Ishikawa (cell line): ENCODE measurements at regions not wholly inside any gene's neighbourhood (a gene's known extent, or its start where the extent isn't known, plus 50 kb on each side); places are given as distances from the start of the nearest gene placed in this dataset.

Experiments
- CEBPB ChIP-seq: IDR thresholded peaks from 2 replicates; pipeline ENCODE4 v1.6.1; 2012
- CREB1 ChIP-seq: IDR thresholded peaks from 2 replicates; pipeline ENCODE4 v1.6.1; 2012; ENCODE audit warnings: low read depth
- EGR1 ChIP-seq: IDR thresholded peaks from 2 replicates; pipeline ENCODE4 v1.6.1; 2012
- EP300 ChIP-seq: IDR thresholded peaks from 2 replicates; pipeline ENCODE4 v1.6.1; 2012; ENCODE audit warnings: borderline replicate concordance
- FOXM1 ChIP-seq: IDR thresholded peaks from 2 replicates; pipeline ENCODE4 v1.6.1; 2012; ENCODE audit warnings: low read depth, borderline replicate concordance
- NFIC ChIP-seq: IDR thresholded peaks from 2 replicates; pipeline ENCODE4 v1.6.1; 2012
- RAD21 ChIP-seq: IDR thresholded peaks from 2 replicates; pipeline ENCODE4 v1.6.1; 2012; ENCODE audit warnings: low read depth
- TAF1 ChIP-seq: IDR thresholded peaks from 2 replicates; pipeline ENCODE4 v1.6.1; 2012; ENCODE audit warnings: low read depth, mild to moderate bottlenecking
- TCF12 ChIP-seq: IDR thresholded peaks from 2 replicates; pipeline ENCODE4 v1.6.1; 2012; ENCODE audit warnings: low read depth
- TEAD4 ChIP-seq: IDR thresholded peaks from 2 replicates; pipeline ENCODE4 v1.6.1; 2012
- YY1 ChIP-seq: IDR thresholded peaks from 2 replicates; pipeline ENCODE4 v1.6.1; 2012; ENCODE audit warnings: low read depth
- ZBTB7A ChIP-seq: IDR thresholded peaks from 2 replicates; pipeline ENCODE4 v1.6.1; 2012; ENCODE audit warnings: low read depth
- TF ChIP-seq, protein P1 (sequence below): IDR thresholded peaks from 2 replicates; pipeline ENCODE4 v1.6.1; 2012; ENCODE audit warnings: low read depth, mild to moderate bottlenecking
- TF ChIP-seq, protein P2 (sequence below): IDR thresholded peaks from 2 replicates; pipeline ENCODE4 v1.6.1; 2012
- TF ChIP-seq, protein P3 (sequence below): IDR thresholded peaks from 2 replicates; pipeline ENCODE4 v1.6.1; 2012

DNA sequence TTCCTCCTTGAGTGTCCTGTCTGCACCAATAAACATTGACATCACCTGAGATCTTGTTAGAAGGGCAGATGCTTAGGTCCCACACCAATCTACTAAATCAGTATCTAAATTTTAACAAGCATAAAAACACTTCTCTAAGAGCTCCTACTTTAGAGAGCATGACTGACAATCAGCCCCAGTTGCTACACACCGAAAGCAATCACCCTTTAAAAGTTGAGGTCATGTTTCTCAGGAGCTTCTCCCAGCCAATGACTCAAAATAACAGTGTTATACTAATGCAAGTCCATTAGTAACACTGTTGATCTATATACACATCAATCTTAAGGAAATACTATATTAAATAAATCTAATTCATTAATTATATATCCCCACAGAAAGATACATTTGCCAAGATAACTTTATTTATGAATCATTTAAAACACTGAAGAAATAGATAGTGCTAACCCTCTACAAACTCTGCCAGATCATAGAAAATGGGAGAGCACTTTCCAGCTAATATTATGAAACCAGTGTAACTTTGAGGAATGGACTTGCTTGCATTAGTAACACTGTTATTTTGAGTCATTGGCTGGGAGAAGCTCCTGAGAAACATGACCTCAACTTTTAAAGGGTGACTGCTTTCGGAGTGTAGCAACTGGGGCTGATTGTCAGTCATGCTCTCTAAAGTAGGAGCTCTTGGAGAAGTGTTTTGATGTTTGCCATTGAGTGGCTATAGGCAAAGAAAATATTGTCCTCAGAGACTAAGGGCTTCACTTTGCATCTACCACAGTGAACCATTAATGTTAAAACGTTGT, 109.8 kb upstream of the HDX start:
- TF ChIP-seq FOXM1 (no peak), NFIC (no peak), TEAD4 (no peak), TCF12 (no peak), CREB1 (no peak)
- TF ChIP-seq, protein P1, sequence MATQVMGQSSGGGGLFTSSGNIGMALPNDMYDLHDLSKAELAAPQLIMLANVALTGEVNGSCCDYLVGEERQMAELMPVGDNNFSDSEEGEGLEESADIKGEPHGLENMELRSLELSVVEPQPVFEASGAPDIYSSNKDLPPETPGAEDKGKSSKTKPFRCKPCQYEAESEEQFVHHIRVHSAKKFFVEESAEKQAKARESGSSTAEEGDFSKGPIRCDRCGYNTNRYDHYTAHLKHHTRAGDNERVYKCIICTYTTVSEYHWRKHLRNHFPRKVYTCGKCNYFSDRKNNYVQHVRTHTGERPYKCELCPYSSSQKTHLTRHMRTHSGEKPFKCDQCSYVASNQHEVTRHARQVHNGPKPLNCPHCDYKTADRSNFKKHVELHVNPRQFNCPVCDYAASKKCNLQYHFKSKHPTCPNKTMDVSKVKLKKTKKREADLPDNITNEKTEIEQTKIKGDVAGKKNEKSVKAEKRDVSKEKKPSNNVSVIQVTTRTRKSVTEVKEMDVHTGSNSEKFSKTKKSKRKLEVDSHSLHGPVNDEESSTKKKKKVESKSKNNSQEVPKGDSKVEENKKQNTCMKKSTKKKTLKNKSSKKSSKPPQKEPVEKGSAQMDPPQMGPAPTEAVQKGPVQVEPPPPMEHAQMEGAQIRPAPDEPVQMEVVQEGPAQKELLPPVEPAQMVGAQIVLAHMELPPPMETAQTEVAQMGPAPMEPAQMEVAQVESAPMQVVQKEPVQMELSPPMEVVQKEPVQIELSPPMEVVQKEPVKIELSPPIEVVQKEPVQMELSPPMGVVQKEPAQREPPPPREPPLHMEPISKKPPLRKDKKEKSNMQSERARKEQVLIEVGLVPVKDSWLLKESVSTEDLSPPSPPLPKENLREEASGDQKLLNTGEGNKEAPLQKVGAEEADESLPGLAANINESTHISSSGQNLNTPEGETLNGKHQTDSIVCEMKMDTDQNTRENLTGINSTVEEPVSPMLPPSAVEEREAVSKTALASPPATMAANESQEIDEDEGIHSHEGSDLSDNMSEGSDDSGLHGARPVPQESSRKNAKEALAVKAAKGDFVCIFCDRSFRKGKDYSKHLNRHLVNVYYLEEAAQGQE = no peak
- TF ChIP-seq, protein P2, sequence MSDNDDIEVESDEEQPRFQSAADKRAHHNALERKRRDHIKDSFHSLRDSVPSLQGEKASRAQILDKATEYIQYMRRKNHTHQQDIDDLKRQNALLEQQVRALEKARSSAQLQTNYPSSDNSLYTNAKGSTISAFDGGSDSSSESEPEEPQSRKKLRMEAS = no peak

DNA sequence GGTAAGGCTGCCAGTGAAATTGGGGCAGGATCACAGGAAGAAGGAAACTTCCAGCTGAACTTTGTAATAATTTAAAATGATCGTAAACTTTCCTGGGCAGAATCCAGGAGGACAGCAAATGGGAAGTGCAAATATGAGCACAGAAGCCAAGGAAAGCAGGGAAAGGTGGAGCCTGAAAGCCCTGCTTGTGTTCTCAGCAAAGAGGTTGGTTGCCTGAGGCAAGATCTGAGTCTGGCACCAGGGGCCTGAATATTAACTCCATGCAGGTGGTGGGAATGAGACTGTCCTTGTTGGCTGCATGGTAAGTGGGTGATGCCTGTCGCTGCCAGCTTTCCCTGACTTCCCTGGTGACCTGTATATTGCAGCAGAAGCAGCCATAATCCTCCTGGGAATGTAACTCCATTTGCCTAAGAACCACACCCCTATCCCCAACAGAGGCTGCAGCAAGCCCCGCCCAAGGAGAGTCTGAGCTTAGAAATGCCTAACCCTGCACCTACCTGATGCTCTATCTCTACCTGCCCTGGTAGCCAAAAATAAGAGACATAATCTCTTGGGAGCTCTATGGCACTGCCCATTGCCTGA, 132.0 kb upstream of the HDX start:
- TF ChIP-seq EGR1 = no peak
- TF ChIP-seq TCF12 = no peak
- no peak for TF ChIP-seq TEAD4
- TF ChIP-seq EP300 = no peak
- TF ChIP-seq TAF1 = no peak
- no peak for TF ChIP-seq CREB1
- TF ChIP-seq, protein P3, sequence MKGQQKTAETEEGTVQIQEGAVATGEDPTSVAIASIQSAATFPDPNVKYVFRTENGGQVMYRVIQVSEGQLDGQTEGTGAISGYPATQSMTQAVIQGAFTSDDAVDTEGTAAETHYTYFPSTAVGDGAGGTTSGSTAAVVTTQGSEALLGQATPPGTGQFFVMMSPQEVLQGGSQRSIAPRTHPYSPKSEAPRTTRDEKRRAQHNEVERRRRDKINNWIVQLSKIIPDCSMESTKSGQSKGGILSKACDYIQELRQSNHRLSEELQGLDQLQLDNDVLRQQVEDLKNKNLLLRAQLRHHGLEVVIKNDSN = no peak
- TF ChIP-seq NFIC = no peak
- TF ChIP-seq RAD21 = no peak
- no peak for TF ChIP-seq YY1
- TF ChIP-seq, protein P2 = no peak
- no peak for TF ChIP-seq CEBPB
- TF ChIP-seq FOXM1 = no peak
- TF ChIP-seq, protein P1 = no peak

DNA sequence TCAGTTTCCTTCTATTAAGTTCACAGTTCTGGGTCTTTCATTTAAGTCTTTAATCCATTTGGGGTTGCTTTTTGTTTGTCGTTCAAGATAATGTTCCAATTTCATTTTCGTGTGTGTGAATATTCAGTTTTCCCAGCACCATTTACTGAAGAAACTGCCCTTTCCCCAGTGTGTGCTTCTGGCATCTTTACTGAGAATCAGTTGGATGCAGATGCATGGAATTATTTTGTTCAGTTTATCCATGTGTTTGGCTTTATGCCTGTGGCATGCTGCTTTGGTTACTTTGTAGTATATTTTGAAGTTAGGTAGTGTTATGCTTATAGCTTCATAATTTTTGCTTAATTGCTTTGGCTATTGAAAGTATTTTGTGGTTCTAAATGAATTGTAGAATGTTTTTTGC, 163.8 kb upstream of the HDX start:
- TF ChIP-seq, protein P1 = no peak
- TF ChIP-seq FOXM1 = no peak
- no peak for TF ChIP-seq TEAD4
- TF ChIP-seq, protein P2 = no peak
- TF ChIP-seq EGR1 = no peak
- TF ChIP-seq NFIC = no peak
- no peak for TF ChIP-seq CREB1
- TF ChIP-seq TCF12 = no peak
- TF ChIP-seq YY1 = no peak
- no peak for TF ChIP-seq CEBPB
- TF ChIP-seq ZBTB7A = no peak
- TF ChIP-seq, protein P3 = no peak
- no peak for TF ChIP-seq RAD21

DNA sequence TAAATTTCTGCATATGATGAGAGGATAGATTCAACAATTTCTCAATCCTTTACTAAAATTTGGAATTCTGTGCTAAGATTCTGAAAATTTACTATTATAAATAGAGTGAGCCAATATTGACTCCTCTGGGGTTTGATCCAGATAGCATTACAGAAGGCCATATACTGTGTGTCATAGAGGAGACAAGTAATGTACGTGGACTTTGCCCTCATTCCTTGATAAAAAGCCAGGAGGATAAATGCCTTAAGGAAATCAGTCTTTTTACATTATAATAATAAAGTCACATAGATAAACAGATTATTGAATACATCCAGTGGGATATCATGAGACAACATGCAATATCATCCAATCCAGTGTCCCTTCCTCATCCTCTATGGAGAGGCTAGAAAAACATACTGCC, 188.0 kb upstream of the HDX start:
- TF ChIP-seq ZBTB7A = no peak
- no peak for TF ChIP-seq EGR1
- no peak for TF ChIP-seq FOXM1
- no peak for TF ChIP-seq TAF1
- TF ChIP-seq CEBPB = no peak
- TF ChIP-seq NFIC = no peak
- TF ChIP-seq TEAD4 = no peak
- TF ChIP-seq RAD21 = no peak
- no peak for TF ChIP-seq EP300
- no peak for TF ChIP-seq YY1
- TF ChIP-seq CREB1 = no peak
- TF ChIP-seq, protein P1 = no peak
- TF ChIP-seq, protein P3 = no peak
